ENCODE measurements at regions not wholly inside any gene's neighbourhood (a gene's known extent, or its start where the extent isn't known, plus 50 kb on each side); places are given as distances from the start of the nearest gene placed in this dataset.

DNA sequence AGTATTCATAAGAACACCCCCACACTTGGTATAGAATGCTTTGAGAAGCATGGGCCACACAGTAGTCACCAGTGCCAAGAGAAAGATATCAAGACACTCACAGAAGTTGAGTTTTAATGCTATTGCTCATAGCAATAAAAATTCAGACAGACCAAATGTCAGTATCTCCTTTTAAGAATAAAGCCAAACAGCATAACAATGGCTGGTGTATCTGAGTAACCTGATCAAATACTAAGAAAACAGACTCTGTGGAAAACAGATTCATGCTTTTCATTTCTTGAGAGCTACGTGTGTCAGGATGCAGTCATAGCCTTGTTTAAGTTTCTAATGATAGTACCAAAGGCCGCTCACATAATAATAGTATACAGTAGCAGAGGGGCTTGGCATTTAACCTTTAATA lies 778.5 kb downstream of the MECOM start:
- Histone ChIP-seq H3K9ac (ENCODE audit: low read length) (no peak overlapping the region), H3K36me3 (ENCODE audit: low read length) (no peaks in the 10 kb centered on the region), H4K20me1 (ENCODE audit: low read depth, low read length) (no peaks in the 10 kb centered on the region), H3K4me2 (ENCODE audit: low read depth, low read length, poor library complexity, severe bottlenecking) (no peak overlapping the region), H3K4me3 (ENCODE audit: insufficient read depth, low read length, poor library complexity, severe bottlenecking) (no peak overlapping the region), H3K27me3 (ENCODE audit: low read length) (no peaks in the 10 kb centered on the region), H3K9me2 (replicated peaks; ENCODE audit: insufficient read depth, low read length) (no peaks in the 10 kb centered on the region), H3K27ac (ENCODE audit: low read depth, low read length) (no peak overlapping the region), H3F3A (ENCODE audit: insufficient read depth) (no peaks in the 10 kb centered on the region), H3K9me3 (ENCODE audit: insufficient read depth, low read length) (no peaks in the 10 kb centered on the region), H2AFZ (ENCODE audit: low read depth, low read length, severe bottlenecking) (no peak overlapping the region), H3K79me2 (ENCODE audit: insufficient read depth, low read length) (no peaks in the 10 kb centered on the region)
- TF ChIP-seq, protein P1, sequence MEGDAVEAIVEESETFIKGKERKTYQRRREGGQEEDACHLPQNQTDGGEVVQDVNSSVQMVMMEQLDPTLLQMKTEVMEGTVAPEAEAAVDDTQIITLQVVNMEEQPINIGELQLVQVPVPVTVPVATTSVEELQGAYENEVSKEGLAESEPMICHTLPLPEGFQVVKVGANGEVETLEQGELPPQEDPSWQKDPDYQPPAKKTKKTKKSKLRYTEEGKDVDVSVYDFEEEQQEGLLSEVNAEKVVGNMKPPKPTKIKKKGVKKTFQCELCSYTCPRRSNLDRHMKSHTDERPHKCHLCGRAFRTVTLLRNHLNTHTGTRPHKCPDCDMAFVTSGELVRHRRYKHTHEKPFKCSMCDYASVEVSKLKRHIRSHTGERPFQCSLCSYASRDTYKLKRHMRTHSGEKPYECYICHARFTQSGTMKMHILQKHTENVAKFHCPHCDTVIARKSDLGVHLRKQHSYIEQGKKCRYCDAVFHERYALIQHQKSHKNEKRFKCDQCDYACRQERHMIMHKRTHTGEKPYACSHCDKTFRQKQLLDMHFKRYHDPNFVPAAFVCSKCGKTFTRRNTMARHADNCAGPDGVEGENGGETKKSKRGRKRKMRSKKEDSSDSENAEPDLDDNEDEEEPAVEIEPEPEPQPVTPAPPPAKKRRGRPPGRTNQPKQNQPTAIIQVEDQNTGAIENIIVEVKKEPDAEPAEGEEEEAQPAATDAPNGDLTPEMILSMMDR (IDR thresholded peaks at IDR 0.05; ENCODE audit: insufficient read depth, low read length, poor library complexity, severe bottlenecking) = no peak
- no peak for TF ChIP-seq EZH2phosphoT487 (conservative IDR thresholded peaks at IDR 0.05; ENCODE audit: low read length)

DNA sequence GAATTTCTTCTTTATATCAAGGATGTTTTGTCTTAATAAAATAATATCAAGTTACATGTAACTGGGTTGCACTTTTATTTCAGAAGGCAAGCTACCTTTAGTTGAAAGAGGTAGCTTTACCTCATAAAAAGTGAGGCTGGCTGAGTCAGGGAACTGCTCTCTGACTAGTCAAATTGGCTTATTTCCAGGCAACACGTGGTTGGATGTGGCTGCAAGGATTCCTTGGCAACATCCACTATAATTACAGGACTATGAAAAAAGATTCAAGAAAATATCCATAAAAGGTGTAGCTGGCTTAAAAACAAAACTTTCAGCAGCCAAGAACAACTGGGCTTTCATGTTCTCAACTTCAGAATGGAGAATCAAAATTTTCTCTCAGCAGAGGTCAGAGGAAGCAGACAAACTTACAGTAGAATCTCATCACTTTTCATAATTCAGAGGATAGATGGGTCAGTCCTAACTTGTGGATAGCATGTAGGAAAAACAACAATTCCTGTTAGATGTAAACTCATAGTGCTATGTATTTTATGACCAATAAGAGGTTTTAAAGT lies 779.1 kb downstream of the MECOM start:
- Histone ChIP-seq H3F3A (ENCODE audit: insufficient read depth) (no peaks in the 10 kb centered on the region), H3K36me3 (ENCODE audit: low read length) (no peaks in the 10 kb centered on the region), H3K4me3 (ENCODE audit: insufficient read depth, low read length, poor library complexity, severe bottlenecking) (no peak overlapping the region), H4K20me1 (ENCODE audit: low read depth, low read length) (no peaks in the 10 kb centered on the region), H2AFZ (ENCODE audit: low read depth, low read length, severe bottlenecking) (no peak overlapping the region), H3K4me2 (ENCODE audit: low read depth, low read length, poor library complexity, severe bottlenecking) (no peak overlapping the region), H3K27ac (ENCODE audit: low read depth, low read length) (no peak overlapping the region), H3K79me2 (ENCODE audit: insufficient read depth, low read length) (no peaks in the 10 kb centered on the region), H3K9me3 (ENCODE audit: insufficient read depth, low read length) (no peaks in the 10 kb centered on the region), H3K9me2 (replicated peaks; ENCODE audit: insufficient read depth, low read length) (no peaks in the 10 kb centered on the region), H3K9ac (ENCODE audit: low read length) (no peak overlapping the region), H3K27me3 (ENCODE audit: low read length) (no peaks in the 10 kb centered on the region)
- no peak for TF ChIP-seq EZH2phosphoT487 (conservative IDR thresholded peaks at IDR 0.05; ENCODE audit: low read length)
- TF ChIP-seq, protein P1 (IDR thresholded peaks at IDR 0.05; ENCODE audit: insufficient read depth, low read length, poor library complexity, severe bottlenecking) = no peak

DNA sequence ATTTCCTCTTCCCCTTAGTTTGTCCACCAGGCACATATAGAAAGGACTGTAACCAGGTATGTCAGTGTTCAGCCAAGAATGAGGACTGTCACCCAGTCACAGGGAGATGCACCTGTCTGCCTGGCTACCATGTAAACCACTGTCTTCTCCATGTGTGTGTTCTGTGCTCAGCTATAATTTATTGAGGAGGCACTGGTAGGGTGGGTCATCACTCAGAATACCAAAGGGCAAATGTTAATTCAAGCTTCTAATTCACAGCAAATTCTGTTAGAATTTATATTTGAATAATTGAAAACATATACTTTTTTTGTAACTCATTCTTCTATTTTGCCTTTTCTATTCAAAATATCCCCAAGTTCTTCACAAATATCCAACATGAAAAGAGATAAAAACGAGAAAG lies 780.4 kb downstream of the MECOM start:
- no peak overlapping the region for H3K9ac ChIP-seq (ENCODE audit: low read length)
- H3K27ac ChIP-seq (ENCODE audit: low read depth, low read length) = no peak overlapping the region
- no peak for TF ChIP-seq EZH2phosphoT487 (conservative IDR thresholded peaks at IDR 0.05; ENCODE audit: low read length)
- TF ChIP-seq, protein P1 (IDR thresholded peaks at IDR 0.05; ENCODE audit: insufficient read depth, low read length, poor library complexity, severe bottlenecking) = no peak
- no peaks in the 10 kb centered on the region for H3K27me3 ChIP-seq (ENCODE audit: low read length)
- no peaks in the 10 kb centered on the region for H4K20me1 ChIP-seq (ENCODE audit: low read depth, low read length)
- H3K9me3 ChIP-seq (ENCODE audit: insufficient read depth, low read length) = no peaks in the 10 kb centered on the region
- no peaks in the 10 kb centered on the region for H3F3A ChIP-seq (ENCODE audit: insufficient read depth)
- H3K4me2 ChIP-seq (ENCODE audit: low read depth, low read length, poor library complexity, severe bottlenecking) = no peak overlapping the region
- H3K9me2 ChIP-seq (replicated peaks; ENCODE audit: insufficient read depth, low read length) = no peaks in the 10 kb centered on the region
- no peaks in the 10 kb centered on the region for H3K79me2 ChIP-seq (ENCODE audit: insufficient read depth, low read length)
- H3K4me3 ChIP-seq (ENCODE audit: insufficient read depth, low read length, poor library complexity, severe bottlenecking) = no peak overlapping the region
- H3K36me3 ChIP-seq (ENCODE audit: low read length) = no peaks in the 10 kb centered on the region
- H2AFZ ChIP-seq (ENCODE audit: low read depth, low read length, severe bottlenecking) = no peak overlapping the region
